Astrocyte (in vitro differentiated cells and primary cell): ENCODE measurements at regions not wholly inside any gene's neighbourhood (a gene's known extent, or its start where the extent isn't known, plus 50 kb on each side); places are given as distances from the start of the nearest gene placed in this dataset.

Experiments used
- CTCF ChIP-seq: IDR thresholded peaks from 2 replicates; pipeline ENCODE4 v1.5.1; 2011; ENCODE audit warnings: low read depth, mild to moderate bottlenecking, inconsistent platforms, low read length, moderate library complexity; ENCODE audit not compliant: insufficient read depth
- EZH2 ChIP-seq: IDR thresholded peaks from 2 replicates; pipeline ENCODE4 v1.6.1; 2012; ENCODE audit warnings: mild to moderate bottlenecking, low read length, inconsistent platforms; ENCODE audit not compliant: insufficient read depth

GRCh38 chr4:14180983-14181601 is 553.6 kb upstream of the BOD1L1 start:
- TF ChIP-seq CTCF (no peak), EZH2 (no peak)
